ENCODE measurements at regions not wholly inside any gene's neighbourhood (a gene's known extent, or its start where the extent isn't known, plus 50 kb on each side); places are given as distances from the start of the nearest gene placed in this dataset.

DNA sequence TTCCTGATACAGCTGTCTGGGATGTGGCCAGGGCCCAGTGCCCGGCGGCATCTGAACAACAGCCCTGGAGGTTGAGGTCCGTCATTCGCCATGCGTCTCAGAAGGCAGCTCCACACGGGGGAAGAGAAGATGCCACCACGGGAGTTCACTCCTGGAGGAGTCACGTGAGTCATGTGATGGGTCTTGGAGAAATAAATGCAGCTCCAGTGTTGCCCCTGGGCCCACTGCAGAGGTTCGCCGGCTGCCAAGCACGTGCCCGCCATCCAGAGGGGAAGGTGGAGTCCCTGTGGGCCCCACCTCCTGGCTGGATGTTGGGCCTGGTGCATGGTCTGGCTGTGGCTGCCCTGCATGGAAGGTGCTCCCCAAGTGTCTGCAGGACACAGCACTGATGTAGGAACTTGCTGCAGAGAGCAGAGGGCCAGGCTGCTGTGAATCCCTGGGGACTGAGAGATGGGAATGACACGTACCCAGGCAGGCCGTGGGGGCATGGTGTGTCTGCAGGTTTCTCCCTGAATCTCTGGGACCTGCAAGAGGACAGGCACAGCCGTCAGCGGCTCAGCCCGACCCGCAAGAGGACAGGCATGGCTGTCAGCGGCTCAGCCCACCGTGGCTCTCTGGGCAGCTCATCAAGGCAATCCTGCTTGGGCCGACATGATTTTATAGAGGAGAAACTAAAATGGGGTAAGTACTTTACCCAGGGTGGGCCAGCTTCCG lies 418.3 kb upstream of the IRX4 start:
- FAIRE-seq, result no peak
- no peak for TF ChIP-seq CTCF (IDR thresholded peaks at IDR 0.05; ENCODE audit: insufficient read depth, low read length, severe bottlenecking)
- Histone ChIP-seq H3K4me3 (ENCODE audit: low read depth, low read length) (no peak overlapping the region), H3K36me3 (ENCODE audit: control insufficient read depth, insufficient read depth, low read length) (no peaks in the 10 kb centered on the region), H3K27me3 (ENCODE audit: control insufficient read depth, insufficient read depth, low read length) (no peaks in the 10 kb centered on the region)
- no peak for DNase-seq (ENCODE audit: low read depth)

DNA sequence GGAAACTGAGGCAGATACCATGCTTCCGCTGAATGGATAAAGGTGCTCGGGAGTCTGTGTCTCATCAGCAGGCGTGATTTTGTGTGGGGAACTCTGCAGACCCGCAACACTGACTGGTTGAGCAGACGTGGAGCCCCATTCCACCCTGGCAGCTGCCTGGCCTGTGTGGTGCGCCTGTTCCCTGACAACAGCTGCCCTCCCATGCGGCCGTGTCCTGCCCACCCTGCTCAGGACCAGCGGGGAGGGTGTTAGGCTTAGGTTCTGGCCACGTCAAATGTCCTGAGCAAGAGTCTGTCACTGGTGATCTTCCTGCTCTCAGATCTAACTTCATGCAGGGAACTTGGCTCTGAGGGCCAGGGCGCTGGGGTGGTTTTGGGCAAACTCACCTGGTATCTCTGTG lies 417.7 kb upstream of the IRX4 start:
- Histone ChIP-seq H3K27me3 (ENCODE audit: control insufficient read depth, insufficient read depth, low read length) (no peaks in the 10 kb centered on the region), H3K36me3 (ENCODE audit: control insufficient read depth, insufficient read depth, low read length) (no peaks in the 10 kb centered on the region), H3K4me3 (ENCODE audit: low read depth, low read length) (no peak overlapping the region)
- DNase-seq (ENCODE audit: low read depth) (no peak), FAIRE-seq (no peak)
- TF ChIP-seq CTCF (IDR thresholded peaks at IDR 0.05; ENCODE audit: insufficient read depth, low read length, severe bottlenecking), result no peak

- Histone ChIP-seq H3K27me3 (ENCODE audit: control insufficient read depth, insufficient read depth, low read length) (no peaks in the 10 kb centered on the region), H3K36me3 (ENCODE audit: control insufficient read depth, insufficient read depth, low read length) (no peaks in the 10 kb centered on the region), H3K4me3 (ENCODE audit: low read depth, low read length) (no peak overlapping the region)
- DNase-seq (ENCODE audit: low read depth) (no peak), FAIRE-seq (no peak)
- no peak for TF ChIP-seq CTCF (IDR thresholded peaks at IDR 0.05; ENCODE audit: insufficient read depth, low read length, severe bottlenecking)
These were observed 416.9 kb upstream of the IRX4 start for GRCh38 chr5:2299388-2300220.

GRCh38 chr5:2298781-2299180 lies 416.1 kb upstream of the IRX4 start:
- Histone ChIP-seq H3K36me3 (ENCODE audit: control insufficient read depth, insufficient read depth, low read length) (no peaks in the 10 kb centered on the region), H3K27me3 (ENCODE audit: control insufficient read depth, insufficient read depth, low read length) (no peaks in the 10 kb centered on the region), H3K4me3 (ENCODE audit: low read depth, low read length) (no peak overlapping the region)
- no peak for TF ChIP-seq CTCF (IDR thresholded peaks at IDR 0.05; ENCODE audit: insufficient read depth, low read length, severe bottlenecking)
- DNase-seq (ENCODE audit: low read depth) (no peak), FAIRE-seq (no peak)

GRCh38 chr5:2297991-2298390 lies 415.3 kb upstream of the IRX4 start:
- H3K27me3 ChIP-seq (ENCODE audit: control insufficient read depth, insufficient read depth, low read length), result no peaks in the 10 kb centered on the region
- DNase-seq (ENCODE audit: low read depth), result no peak
- no peak overlapping the region for H3K4me3 ChIP-seq (ENCODE audit: low read depth, low read length)
- no peak for FAIRE-seq
- no peaks in the 10 kb centered on the region for H3K36me3 ChIP-seq (ENCODE audit: control insufficient read depth, insufficient read depth, low read length)
- TF ChIP-seq CTCF (IDR thresholded peaks at IDR 0.05; ENCODE audit: insufficient read depth, low read length, severe bottlenecking), result no peak
